GM12878 (cell line): ENCODE measurements at regions not wholly inside any gene's neighbourhood (a gene's known extent, or its start where the extent isn't known, plus 50 kb on each side); places are given as distances from the start of the nearest gene placed in this dataset.

Source experiments
- ATAC-seq: fragments of 200-7000 bp; cut with Tn5 transposase; 3 replicates; pipeline ENCODE4 v1.9.1; 2020; ENCODE audit warnings: mild to moderate bottlenecking, moderate library complexity
- BruUV-seq: library from RNA; stranded (reverse); fragments of 400-500 nt; replicated peaks from 2 replicates; lab custom pipeline; 2021; lab: Mats Ljungman, UMichigan
- CTCF ChIA-PET: fragments of 300-600 bp; sonication (Branson Sonifier 250); formaldehyde crosslinking; extraction: SDS; loops from one replicate; lab custom pipeline; 2021; ENCODE audit warnings: inconsistent platforms; lab: Yijun Ruan, JAX
- POLR2A ChIA-PET: fragments of 350-600 bp; formaldehyde crosslinking; extraction: SDS; loops from one replicate; lab custom pipeline; 2021; ENCODE audit warnings: inconsistent platforms; lab: Charles Lee
- RAD21 ChIA-PET: fragments of 300-600 bp; sonication (Branson Sonifier 250); formaldehyde crosslinking; loops from one replicate; lab custom pipeline; 2023; ENCODE audit warnings: antibody characterized with exemption; ENCODE audit not compliant: unreplicated experiment; lab: Charles Lee
- SMC1A ChIA-PET: fragments of 300-600 bp; sonication (Branson Sonifier 250); formaldehyde crosslinking; loops from one replicate; lab custom pipeline; 2023; ENCODE audit not compliant: unreplicated experiment, uncharacterized antibody; lab: Charles Lee
- DNase-seq: peaks from one replicate; pipeline ENCODE4 v3.0.0-alpha.2; 2011; ENCODE audit warnings: low read depth, low spot score
- FAIRE-seq: peaks from 3 replicates; lab custom pipeline; 2011; peaks lifted over from hg19 to GRCh38; lab: Jason Lieb, UNC
- H2AFZ ChIP-seq: 2 replicates; pipeline ENCODE4 v1.6.0; 2011; ENCODE audit warnings: low read depth, low read length, control low read depth; ENCODE audit not compliant: control insufficient read depth
- H3K27ac ChIP-seq: 2 replicates; pipeline ENCODE4 v1.5.1; 2011; ENCODE audit warnings: control low read depth; ENCODE audit not compliant: control insufficient read depth, insufficient read depth
- H3K27me3 ChIP-seq, 2 experiments: replicated peaks in 1 of 2; 2 replicates each; pipeline versions ENCODE4 v1.6.0 to v1.6.1; 2011; ENCODE audit warnings: low read length in 1 of 2; ENCODE audit not compliant: control insufficient read depth in 2 of 2, insufficient read depth in 2 of 2
- H3K36me3 ChIP-seq, 2 experiments: 2 replicates each; pipeline ENCODE4 v1.5.1; 2011; ENCODE audit warnings: low read length in 1 of 2; ENCODE audit not compliant: control insufficient read depth in 2 of 2, insufficient read depth in 2 of 2
- H3K4me1 ChIP-seq: 2 replicates; pipeline ENCODE4 v1.6.1; 2011; ENCODE audit warnings: mild to moderate bottlenecking, low read length, moderate library complexity, mixed read lengths; ENCODE audit not compliant: control insufficient read depth, insufficient read depth
- H3K4me2 ChIP-seq: 2 replicates; pipeline ENCODE4 v1.6.0; 2011; ENCODE audit warnings: control low read depth; ENCODE audit not compliant: control insufficient read depth, insufficient read depth
- H3K4me3 ChIP-seq: fragments of 200-600 bp; sonication (generic); 2 replicates; pipeline ENCODE4 v1.5.1; 2016
- H3K79me2 ChIP-seq: 2 replicates; pipeline ENCODE4 v1.6.0; 2011; ENCODE audit warnings: low read length; ENCODE audit not compliant: control insufficient read depth, insufficient read depth
- H3K9ac ChIP-seq: 2 replicates; pipeline ENCODE4 v1.8.0; 2011; ENCODE audit warnings: low read length, control low read depth, mixed read lengths; ENCODE audit not compliant: control insufficient read depth, insufficient read depth
- H3K9me3 ChIP-seq: replicated peaks from 3 replicates; pipeline ENCODE4 v1.5.1; 2011; ENCODE audit warnings: mild to moderate bottlenecking, low read length; ENCODE audit not compliant: control insufficient read depth, insufficient read depth
- H4K20me1 ChIP-seq: 2 replicates; pipeline ENCODE4 v1.6.0; 2011; ENCODE audit not compliant: control insufficient read depth, insufficient read depth
- BCLAF1 ChIP-seq: fragments of 450-650 bp; IDR thresholded peaks from 2 replicates; pipeline ENCODE4 v1.6.1; 2017; ENCODE audit warnings: antibody characterized with exemption, mild to moderate bottlenecking, moderate library complexity
- ESRRA ChIP-seq: IDR thresholded peaks from 2 replicates; pipeline ENCODE4 v1.6.1; 2012; ENCODE audit warnings: mild to moderate bottlenecking, low read length, improper control_type of control experiment
- ETV6 ChIP-seq, 2 experiments: fragments of 450-650 bp in 1 of 2; IDR thresholded peaks in 1 of 2; conservative IDR thresholded peaks in 1 of 2; 2 replicates each; pipeline ENCODE4 v1.6.1; 2014; ENCODE audit warnings: antibody characterized with exemption in 1 of 2, borderline replicate concordance in 1 of 2, low read depth in 1 of 2, mild to moderate bottlenecking in 1 of 2, moderate library complexity in 1 of 2
- GABPA ChIP-seq: IDR thresholded peaks from 2 replicates; pipeline ENCODE4 v1.6.1; 2014; ENCODE audit warnings: antibody characterized with exemption, low read depth, mild to moderate bottlenecking, inconsistent platforms
- MYC ChIP-seq: IDR thresholded peaks from 2 replicates; pipeline ENCODE4 v1.6.1; 2011; ENCODE audit warnings: mild to moderate bottlenecking, low read length, moderate library complexity, inconsistent platforms; ENCODE audit not compliant: insufficient read depth, insufficient replicate concordance, insufficient read length, severe bottlenecking
- NR2C2 ChIP-seq: IDR thresholded peaks from 2 replicates; pipeline ENCODE4 v1.6.1; 2011; ENCODE audit warnings: borderline replicate concordance, low read depth; ENCODE audit not compliant: control insufficient read depth, insufficient read length
- POU2F2 ChIP-seq: IDR thresholded peaks from 3 replicates; pipeline ENCODE4 v1.6.1; 2011; ENCODE audit warnings: low read depth, mild to moderate bottlenecking, low read length, borderline replicate concordance
- RAD21 ChIP-seq: IDR thresholded peaks from 2 replicates; pipeline ENCODE4 v1.6.1; 2011; ENCODE audit warnings: mild to moderate bottlenecking, low read depth, low read length, moderate library complexity; ENCODE audit not compliant: insufficient read depth
- RAD51 ChIP-seq: fragments of 450-650 bp; IDR thresholded peaks from 2 replicates; pipeline ENCODE4 v1.6.1; 2016; ENCODE audit warnings: moderate library complexity, mild to moderate bottlenecking, inconsistent platforms
- SMARCA5 ChIP-seq: fragments of 450-650 bp; IDR thresholded peaks from 2 replicates; pipeline ENCODE4 v1.6.1; 2017; ENCODE audit warnings: mild to moderate bottlenecking
- SREBF1 ChIP-seq: IDR thresholded peaks from 2 replicates; pipeline ENCODE4 v1.6.1; 2012; ENCODE audit warnings: mild to moderate bottlenecking, low read length
- TCF12 ChIP-seq: IDR thresholded peaks from 2 replicates; pipeline ENCODE4 v1.6.1; 2011; ENCODE audit warnings: low read depth, mild to moderate bottlenecking, low read length
- YY1 ChIP-seq: IDR thresholded peaks from 2 replicates; pipeline ENCODE4 v1.6.1; 2011; ENCODE audit warnings: low read depth, mild to moderate bottlenecking, low read length
- whole genome bisulfite sequencing: methylation state at CpG from one replicate; pipeline ENCODE4 v1.1.6; 2016; ENCODE audit warnings: low lambda C conversion rate; ENCODE audit not compliant: insufficient replicate concordance, insufficient coverage; ENCODE audit errors: missing lambda C conversion rate; 5-methylcytosine and 5-hydroxymethylcytosine counted together
- in situ Hi-C: fragments of 300-500 bp; cut with MboI; formaldehyde crosslinking; loops from 9 replicates; pipeline ENCODE4 v1.14.3; 2018; ENCODE audit warnings: mixed read lengths
- intact Hi-C: fragments of 100-400 bp; cut with micrococcal nuclease; formaldehyde crosslinking; loops from one replicate; pipeline ENCODE4 v1.14.2; 2022; ENCODE audit not compliant: unreplicated experiment
- TF ChIP-seq, protein P1 (sequence below): fragments of 450-650 bp; formaldehyde crosslinking; IDR thresholded peaks from 2 replicates; pipeline ENCODE4 v1.4.0; 2020; ENCODE audit warnings: mild to moderate bottlenecking, moderate library complexity

- ATAC-seq (no peak), FAIRE-seq (no peak), DNase-seq (no peak)
- in situ Hi-C loops (no loop called here), intact Hi-C loops (no loop called here)
- SMC1A ChIA-PET, result no interaction called here
- H2AFZ ChIP-seq, result no peak overlapping the region
- H3K9ac ChIP-seq, result no peak overlapping the region
- H3K4me2 ChIP-seq, result no peak overlapping the region
- H3K4me1 ChIP-seq, result no peaks in the 10 kb centered on the region
- H3K4me3 ChIP-seq, result no peak overlapping the region
- POLR2A ChIA-PET, result no interaction called here
- WGBS, result 0% methylated on average over 1 of the region's 1 CpG
- no peaks in the 10 kb centered on the region for H3K27me3 ChIP-seq
- H3K79me2 ChIP-seq, result no peaks in the 10 kb centered on the region
- H3K9me3 ChIP-seq, result no peaks in the 10 kb centered on the region
- CTCF ChIA-PET, result interaction anchor here (1.0 kb wide), 1 partner anchor 13 kb away, joined by 3 read pairs; no protein-coding TSS in a partner anchor
- TF ChIP-seq SREBF1 (no peak), RAD51 (no peak), BCLAF1 (no peak), POU2F2 (no peak), ESRRA (no peak), NR2C2 (no peak), RAD21 (no peak), TCF12 (no peak), ETV6 (conservative IDR thresholded peaks at IDR 0.05 in 1 of 2, IDR thresholded peaks at IDR 0.05 in 1 of 2; ENCODE audit: borderline replicate concordance in 1 of 2, low read depth in 1 of 2) (no peak), MYC (no peak), GABPA (no peak), SMARCA5 (no peak), YY1 (no peak)
- TF ChIP-seq, protein P1, sequence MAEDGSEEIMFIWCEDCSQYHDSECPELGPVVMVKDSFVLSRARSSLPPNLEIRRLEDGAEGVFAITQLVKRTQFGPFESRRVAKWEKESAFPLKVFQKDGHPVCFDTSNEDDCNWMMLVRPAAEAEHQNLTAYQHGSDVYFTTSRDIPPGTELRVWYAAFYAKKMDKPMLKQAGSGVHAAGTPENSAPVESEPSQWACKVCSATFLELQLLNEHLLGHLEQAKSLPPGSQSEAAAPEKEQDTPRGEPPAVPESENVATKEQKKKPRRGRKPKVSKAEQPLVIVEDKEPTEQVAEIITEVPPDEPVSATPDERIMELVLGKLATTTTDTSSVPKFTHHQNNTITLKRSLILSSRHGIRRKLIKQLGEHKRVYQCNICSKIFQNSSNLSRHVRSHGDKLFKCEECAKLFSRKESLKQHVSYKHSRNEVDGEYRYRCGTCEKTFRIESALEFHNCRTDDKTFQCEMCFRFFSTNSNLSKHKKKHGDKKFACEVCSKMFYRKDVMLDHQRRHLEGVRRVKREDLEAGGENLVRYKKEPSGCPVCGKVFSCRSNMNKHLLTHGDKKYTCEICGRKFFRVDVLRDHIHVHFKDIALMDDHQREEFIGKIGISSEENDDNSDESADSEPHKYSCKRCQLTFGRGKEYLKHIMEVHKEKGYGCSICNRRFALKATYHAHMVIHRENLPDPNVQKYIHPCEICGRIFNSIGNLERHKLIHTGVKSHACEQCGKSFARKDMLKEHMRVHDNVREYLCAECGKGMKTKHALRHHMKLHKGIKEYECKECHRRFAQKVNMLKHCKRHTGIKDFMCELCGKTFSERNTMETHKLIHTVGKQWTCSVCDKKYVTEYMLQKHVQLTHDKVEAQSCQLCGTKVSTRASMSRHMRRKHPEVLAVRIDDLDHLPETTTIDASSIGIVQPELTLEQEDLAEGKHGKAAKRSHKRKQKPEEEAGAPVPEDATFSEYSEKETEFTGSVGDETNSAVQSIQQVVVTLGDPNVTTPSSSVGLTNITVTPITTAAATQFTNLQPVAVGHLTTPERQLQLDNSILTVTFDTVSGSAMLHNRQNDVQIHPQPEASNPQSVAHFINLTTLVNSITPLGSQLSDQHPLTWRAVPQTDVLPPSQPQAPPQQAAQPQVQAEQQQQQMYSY (CRISPR knock-in tag), result no peak
- no TSS peak for BruUV-seq
- H4K20me1 ChIP-seq, result no peaks in the 10 kb centered on the region
- RAD21 ChIA-PET, result no interaction called here
- H3K36me3 ChIP-seq, result no peaks in the 10 kb centered on the region
- H3K27ac ChIP-seq, result no peak overlapping the region
These were observed 188.8 kb upstream of the TECRL start for GRCh38 chr4:64598066-64598465.
